NCI-H2029 (cell line): ENCODE measurements at regions not wholly inside any gene's neighbourhood (a gene's known extent, or its start where the extent isn't known, plus 50 kb on each side); places are given as distances from the start of the nearest gene placed in this dataset.
A peak's percentile ranks its signal among the peaks of the same experiment; 100 is the strongest.
"Not testable (repeated sequence)": the region's sequence is repeated elsewhere in the genome, so short reads cannot be mapped to it uniquely, and the experiment has no call there.

ENCODE experiments used
- DNase-seq: peaks from one replicate; lab custom pipeline; 2025; lab: John Stamatoyannopoulos, UW

- DNase-seq: no peak
These were observed 169.9 kb downstream of the MC4R start for GRCh38 chr18:60202708-60203107.

DNA sequence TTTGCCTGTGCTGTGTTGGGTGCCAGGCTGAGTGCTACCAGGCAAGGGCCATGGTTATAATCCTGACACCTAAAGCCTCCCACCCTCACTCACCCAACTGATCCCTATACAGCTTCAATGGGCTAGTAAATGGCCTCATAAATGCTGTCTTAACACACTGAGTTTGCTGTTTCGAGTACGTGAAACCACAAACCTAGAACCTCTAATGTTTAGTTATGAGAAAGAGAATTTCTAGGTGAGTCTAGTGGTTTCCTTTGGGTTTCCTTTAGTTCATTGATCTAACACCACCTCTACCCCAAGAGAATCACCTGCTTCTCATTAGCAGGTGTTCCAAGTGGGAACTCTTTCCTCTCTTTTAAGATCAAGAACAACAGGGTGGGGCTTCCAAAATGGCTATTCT lies 172.0 kb downstream of the MC4R start:
- DNase-seq: no peak

- DNase-seq: no peak
These were observed 173.1 kb downstream of the MC4R start for GRCh38 chr18:60199505-60199904.

DNA sequence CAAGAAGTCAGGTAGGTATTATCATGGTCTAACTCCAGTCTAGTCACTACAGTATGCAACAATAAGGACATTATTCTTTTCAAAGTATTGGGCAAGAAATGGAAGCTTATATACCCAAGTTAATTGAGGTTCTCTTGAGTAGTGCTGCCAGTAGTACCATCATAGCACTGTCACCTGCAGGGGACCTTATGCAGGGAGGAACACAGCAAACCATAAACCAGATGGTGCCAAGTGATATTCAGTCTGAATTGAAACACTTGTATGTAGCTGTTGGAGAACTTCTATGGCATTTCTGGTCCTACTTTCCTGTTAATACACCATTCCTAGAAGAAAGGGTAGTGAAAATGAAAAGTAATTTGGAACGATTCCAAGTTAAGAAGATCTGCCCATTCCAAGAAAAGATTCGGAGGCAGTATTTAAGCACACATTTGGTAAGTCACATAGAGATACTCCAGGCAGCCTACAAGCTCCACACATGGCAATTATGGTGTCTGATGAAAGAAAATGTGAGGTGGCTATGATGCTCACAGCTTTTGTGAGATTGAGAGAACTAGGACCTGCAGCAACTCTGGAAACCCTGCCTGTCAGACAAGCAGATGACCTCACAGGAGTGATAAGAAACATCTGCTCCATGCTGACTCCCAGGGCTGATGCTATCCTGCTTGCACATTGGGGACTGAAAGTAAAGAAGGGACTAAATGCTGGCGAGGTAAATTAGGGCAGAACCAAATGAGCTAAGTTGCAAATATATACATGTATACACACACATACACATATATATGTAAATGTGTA lies 174.7 kb downstream of the MC4R start:
- DNase-seq: no peak

DNA sequence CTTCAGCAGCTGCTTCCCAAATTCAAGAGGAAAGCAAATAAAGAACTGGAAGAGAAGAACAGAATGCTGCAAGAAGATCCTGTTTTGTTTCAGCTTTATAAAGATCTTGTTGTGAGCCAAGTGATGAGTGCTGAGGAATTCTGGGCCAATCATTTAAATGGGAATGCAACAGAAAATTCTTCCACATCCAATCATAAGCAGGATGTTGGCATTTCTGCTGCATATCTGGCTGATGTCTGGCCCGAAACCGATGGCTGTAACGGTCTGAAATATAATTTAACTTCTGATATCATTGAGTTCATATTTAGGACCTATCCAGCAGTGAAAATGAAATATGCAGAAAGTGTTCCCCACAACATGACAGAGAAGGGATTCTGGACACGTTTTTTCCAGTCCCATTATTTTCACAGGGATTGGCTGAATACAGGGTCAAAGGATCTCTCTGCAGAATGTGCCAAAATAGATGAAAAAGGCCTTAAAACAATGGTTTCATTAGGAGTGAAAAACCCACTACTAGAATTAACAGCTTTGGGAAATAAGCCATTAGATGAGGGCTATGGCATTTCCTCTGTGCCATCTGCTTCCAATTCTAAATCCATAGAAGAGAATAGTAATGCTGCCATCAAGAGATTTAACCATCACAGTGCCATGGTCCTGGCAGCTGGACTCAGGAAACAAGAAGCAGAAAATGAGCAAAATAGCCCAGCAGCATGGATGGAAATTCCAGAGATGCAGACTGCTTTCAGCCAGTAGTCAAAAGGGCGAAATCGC lies 175.6 kb downstream of the MC4R start:
- no peak for DNase-seq

GRCh38 chr18:60193780-60194179 lies 178.8 kb downstream of the MC4R start:
- DNase-seq: no peak

- no peak for DNase-seq
These were observed 180.6 kb downstream of the MC4R start for GRCh38 chr18:60191926-60192325.

- no peak for DNase-seq
These were observed 182.7 kb downstream of the MC4R start for GRCh38 chr18:60189856-60190255.

GRCh38 chr18:60188958-60189357 lies 183.6 kb downstream of the MC4R start:
- no peak for DNase-seq

GRCh38 chr18:60182223-60182622 lies 190.4 kb downstream of the MC4R start:
- DNase-seq: no peak

- DNase-seq: no peak
These were observed 191.9 kb downstream of the MC4R start for GRCh38 chr18:60180671-60181070.

DNA sequence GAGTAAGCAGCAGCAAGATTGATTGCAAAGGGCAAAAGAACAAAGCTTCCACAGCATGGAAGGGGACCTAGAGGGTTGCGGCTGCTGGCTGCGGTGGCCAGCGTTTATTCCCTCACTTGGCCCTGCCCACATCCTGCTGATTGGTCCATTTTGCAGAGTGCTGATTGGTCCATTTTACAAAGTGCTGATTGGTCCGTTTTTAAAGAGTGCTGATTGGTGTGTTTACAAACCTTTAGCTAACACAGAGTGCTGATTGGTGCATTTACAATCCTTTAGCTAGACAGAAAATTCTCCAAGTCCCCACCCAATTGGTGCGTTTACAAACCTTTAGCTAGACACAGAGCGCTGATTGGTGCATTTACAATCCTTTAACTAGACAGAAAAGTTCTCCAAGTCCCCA lies 194.4 kb downstream of the MC4R start:
- DNase-seq: not testable (repeated sequence)

- no peak for DNase-seq
These were observed 196.3 kb downstream of the MC4R start for GRCh38 chr18:60176259-60176658.

- DNase-seq: no peak
These were observed 197.7 kb downstream of the MC4R start for GRCh38 chr18:60174832-60175231.

GRCh38 chr18:60172030-60172429 lies 200.5 kb downstream of the MC4R start:
- DNase-seq: no peak

DNA sequence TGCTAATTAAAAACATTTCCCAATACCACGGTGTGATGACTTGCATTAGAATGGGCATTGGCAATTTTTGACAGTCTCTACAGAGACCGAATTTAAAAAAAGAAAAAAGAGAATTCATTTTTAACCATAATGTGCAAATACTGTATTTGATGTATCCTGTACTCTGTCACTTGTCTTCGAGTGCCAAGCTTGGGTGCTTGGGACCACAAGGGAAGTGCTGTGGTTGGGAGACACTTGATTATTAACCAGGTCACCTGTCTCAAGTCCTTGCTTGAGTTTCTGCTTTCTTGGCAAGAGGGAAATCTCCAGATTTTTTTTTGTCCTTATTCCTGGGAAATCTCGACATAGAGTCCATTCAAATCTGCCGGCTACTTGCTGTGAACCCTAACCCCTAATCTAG lies 209.0 kb downstream of the MC4R start:
- DNase-seq: no peak

DNA sequence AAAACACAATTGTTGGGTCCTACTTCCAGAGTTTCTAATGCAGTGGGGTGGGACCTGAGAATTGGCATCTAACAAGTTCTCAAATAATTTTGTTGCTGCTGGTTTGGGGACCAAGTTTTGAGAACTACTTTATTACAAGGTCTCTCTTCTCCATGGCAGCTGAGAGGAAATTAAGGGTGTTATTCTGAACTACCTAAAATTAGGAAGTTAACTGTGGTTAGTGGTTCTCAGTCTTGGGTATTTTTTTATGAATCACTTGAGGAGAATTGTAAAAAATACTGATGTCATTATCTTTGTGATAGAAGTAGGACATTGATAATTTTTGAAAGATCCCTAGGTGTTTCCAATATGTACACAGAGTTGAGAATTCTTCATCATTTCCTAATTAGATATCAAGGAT lies 210.2 kb downstream of the MC4R start:
- no peak for DNase-seq

DNA sequence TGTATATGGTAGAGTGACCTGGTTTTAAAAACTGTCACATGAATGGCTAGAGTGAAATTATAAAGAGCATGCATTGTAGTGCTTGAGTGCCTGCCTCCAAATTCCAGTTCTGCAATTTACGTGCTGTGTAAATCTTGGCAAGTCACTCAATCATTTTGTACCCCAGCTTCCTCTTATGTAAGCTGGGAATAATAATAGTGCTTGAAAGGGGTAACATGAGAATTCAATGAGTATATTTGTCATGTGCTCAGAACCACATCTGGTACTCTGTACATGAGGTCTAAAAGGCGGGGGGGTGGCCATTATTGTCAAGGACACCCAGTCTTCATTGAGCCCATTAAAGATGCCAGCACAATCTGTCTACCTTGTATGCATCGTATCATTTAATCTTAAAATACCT lies 214.8 kb downstream of the MC4R start:
- DNase-seq: peak; percentile 17

- DNase-seq: no peak
These were observed 219.2 kb downstream of the MC4R start for GRCh38 chr18:60153376-60153775.

GRCh38 chr18:60149316-60149715 lies 223.3 kb downstream of the MC4R start:
- no peak for DNase-seq

- no peak for DNase-seq
These were observed 225.3 kb downstream of the MC4R start for GRCh38 chr18:60147323-60147722.

- no peak for DNase-seq
These were observed 226.2 kb downstream of the MC4R start for GRCh38 chr18:60146220-60146960.

DNA sequence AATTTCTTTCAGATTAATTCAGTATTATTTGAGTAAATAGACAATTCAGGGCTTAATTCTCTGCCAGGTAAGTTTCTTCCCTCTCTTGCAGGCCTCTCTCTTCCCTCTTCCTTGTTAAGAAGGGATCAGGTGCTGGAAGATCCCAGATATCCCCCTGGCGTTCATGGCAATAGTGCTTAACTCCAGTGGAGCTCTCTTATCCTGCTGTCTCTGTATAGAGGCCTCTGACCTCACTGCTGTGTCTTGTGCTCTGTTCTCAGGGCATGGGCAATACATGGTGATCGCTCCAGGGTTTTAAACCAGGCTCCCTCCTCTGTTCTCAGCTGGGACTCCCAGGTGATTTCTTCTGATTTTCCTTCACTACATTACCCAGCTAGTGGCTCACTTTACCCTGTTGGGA lies 226.8 kb downstream of the MC4R start:
- no peak for DNase-seq
